ENCODE measurements at regions not wholly inside any gene's neighbourhood (a gene's known extent, or its start where the extent isn't known, plus 50 kb on each side); places are given as distances from the start of the nearest gene placed in this dataset.

DNA sequence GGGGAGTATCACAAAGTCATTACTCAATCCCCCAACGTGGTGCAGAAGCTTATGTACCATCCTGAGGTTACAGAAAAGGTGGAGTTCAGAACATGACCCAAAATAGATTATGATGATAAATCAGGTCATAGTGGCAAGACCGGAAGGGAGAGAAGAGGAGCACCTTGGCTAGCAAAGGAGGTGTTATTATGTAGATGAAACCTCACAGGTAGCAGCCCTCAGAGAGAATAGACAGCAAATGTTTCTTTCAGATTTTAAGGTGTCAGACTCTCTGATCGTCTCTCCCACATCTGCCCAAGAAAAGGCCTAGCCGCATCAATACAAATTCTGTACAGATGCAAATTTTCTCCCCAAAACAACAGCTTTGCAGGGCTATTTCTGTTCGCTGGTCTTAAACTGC is 88.3 kb upstream of the SEMA3D start:
- no peak overlapping the region for H2AFZ ChIP-seq (ENCODE audit: low read length)
- no peak overlapping the region for H3K9ac ChIP-seq (ENCODE audit: low read length)
- H3K9me3 ChIP-seq (ENCODE audit: low read length), result no peaks in the 10 kb centered on the region
- H3K4me1 ChIP-seq (ENCODE audit: insufficient read depth, low read length, severe bottlenecking), result no peaks in the 10 kb centered on the region
- H3K79me2 ChIP-seq (ENCODE audit: insufficient read depth, low read length), result no peaks in the 10 kb centered on the region
- H3F3A ChIP-seq (ENCODE audit: insufficient read depth, low read length), result no peaks in the 10 kb centered on the region
- no peak overlapping the region for H3K27ac ChIP-seq (ENCODE audit: low read depth, low read length, poor library complexity, severe bottlenecking)
- no peak overlapping the region for H3K4me3 ChIP-seq (ENCODE audit: low read depth, low read length, poor library complexity, severe bottlenecking)
- no peak overlapping the region for H3K4me2 ChIP-seq (ENCODE audit: low read length)
- H3K9me2 ChIP-seq (ENCODE audit: low read depth, low read length), result no peaks in the 10 kb centered on the region
- no peaks in the 10 kb centered on the region for H4K20me1 ChIP-seq (ENCODE audit: insufficient read depth, low read length)
- no peaks in the 10 kb centered on the region for H3K27me3 ChIP-seq (ENCODE audit: insufficient read depth, low read length)
- TF ChIP-seq, protein P1, sequence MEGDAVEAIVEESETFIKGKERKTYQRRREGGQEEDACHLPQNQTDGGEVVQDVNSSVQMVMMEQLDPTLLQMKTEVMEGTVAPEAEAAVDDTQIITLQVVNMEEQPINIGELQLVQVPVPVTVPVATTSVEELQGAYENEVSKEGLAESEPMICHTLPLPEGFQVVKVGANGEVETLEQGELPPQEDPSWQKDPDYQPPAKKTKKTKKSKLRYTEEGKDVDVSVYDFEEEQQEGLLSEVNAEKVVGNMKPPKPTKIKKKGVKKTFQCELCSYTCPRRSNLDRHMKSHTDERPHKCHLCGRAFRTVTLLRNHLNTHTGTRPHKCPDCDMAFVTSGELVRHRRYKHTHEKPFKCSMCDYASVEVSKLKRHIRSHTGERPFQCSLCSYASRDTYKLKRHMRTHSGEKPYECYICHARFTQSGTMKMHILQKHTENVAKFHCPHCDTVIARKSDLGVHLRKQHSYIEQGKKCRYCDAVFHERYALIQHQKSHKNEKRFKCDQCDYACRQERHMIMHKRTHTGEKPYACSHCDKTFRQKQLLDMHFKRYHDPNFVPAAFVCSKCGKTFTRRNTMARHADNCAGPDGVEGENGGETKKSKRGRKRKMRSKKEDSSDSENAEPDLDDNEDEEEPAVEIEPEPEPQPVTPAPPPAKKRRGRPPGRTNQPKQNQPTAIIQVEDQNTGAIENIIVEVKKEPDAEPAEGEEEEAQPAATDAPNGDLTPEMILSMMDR (IDR thresholded peaks at IDR 0.05; ENCODE audit: low read length), result no peak
- TF ChIP-seq EZH2 (IDR thresholded peaks at IDR 0.05; ENCODE audit: borderline replicate concordance, low read length), result no peak
- H3K36me3 ChIP-seq (ENCODE audit: insufficient read depth, low read length), result no peaks in the 10 kb centered on the region

DNA sequence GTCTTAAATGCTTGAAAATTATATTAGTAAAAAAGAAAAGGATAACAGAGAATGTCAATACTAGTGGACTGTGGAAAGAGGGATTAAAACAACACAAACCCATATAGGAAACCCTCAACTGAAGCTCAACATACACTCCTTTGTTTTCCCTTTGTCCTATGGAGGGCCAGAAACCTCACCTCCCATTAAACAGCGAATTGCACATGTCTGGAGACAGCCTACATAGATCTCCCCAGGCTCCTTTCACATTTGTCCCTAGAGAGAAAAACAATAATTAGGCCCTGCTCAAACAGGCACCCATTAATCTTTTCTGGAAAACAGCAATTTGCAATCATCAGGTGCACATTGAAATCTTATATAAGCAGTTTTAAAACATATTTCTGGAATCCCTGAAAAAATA is 87.6 kb upstream of the SEMA3D start:
- Histone ChIP-seq H4K20me1 (ENCODE audit: insufficient read depth, low read length) (no peaks in the 10 kb centered on the region), H3K4me1 (ENCODE audit: insufficient read depth, low read length, severe bottlenecking) (no peaks in the 10 kb centered on the region), H3K9ac (ENCODE audit: low read length) (no peak overlapping the region), H3K79me2 (ENCODE audit: insufficient read depth, low read length) (no peaks in the 10 kb centered on the region), H3K4me2 (ENCODE audit: low read length) (no peak overlapping the region), H3K9me2 (ENCODE audit: low read depth, low read length) (no peaks in the 10 kb centered on the region), H3F3A (ENCODE audit: insufficient read depth, low read length) (no peaks in the 10 kb centered on the region), H3K9me3 (ENCODE audit: low read length) (no peaks in the 10 kb centered on the region), H2AFZ (ENCODE audit: low read length) (no peak overlapping the region), H3K27me3 (ENCODE audit: insufficient read depth, low read length) (no peaks in the 10 kb centered on the region), H3K4me3 (ENCODE audit: low read depth, low read length, poor library complexity, severe bottlenecking) (no peak overlapping the region), H3K36me3 (ENCODE audit: insufficient read depth, low read length) (no peaks in the 10 kb centered on the region), H3K27ac (ENCODE audit: low read depth, low read length, poor library complexity, severe bottlenecking) (no peak overlapping the region)
- TF ChIP-seq, protein P1 (IDR thresholded peaks at IDR 0.05; ENCODE audit: low read length), result no peak
- TF ChIP-seq EZH2 (IDR thresholded peaks at IDR 0.05; ENCODE audit: borderline replicate concordance, low read length), result no peak

DNA sequence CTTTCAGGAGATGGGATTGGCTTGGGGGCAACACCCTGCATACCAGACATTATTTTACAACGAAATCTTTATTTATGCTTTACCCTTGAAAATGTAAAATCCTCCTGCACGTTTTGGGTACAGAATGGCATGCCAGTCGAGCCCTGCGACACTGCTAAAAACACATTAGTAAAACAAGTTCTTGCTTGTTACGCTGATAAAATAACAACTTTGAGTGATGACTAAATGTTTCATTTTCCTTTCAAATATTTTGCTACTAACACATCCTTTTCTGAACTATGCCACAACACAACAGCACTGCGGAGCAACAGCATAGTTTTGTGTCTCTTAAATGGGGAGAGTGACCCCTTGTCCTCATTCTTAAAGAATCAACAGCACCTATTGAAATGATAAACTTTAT is 76.0 kb upstream of the SEMA3D start:
- Histone ChIP-seq H4K20me1 (ENCODE audit: insufficient read depth, low read length) (no peaks in the 10 kb centered on the region), H3K79me2 (ENCODE audit: insufficient read depth, low read length) (no peaks in the 10 kb centered on the region), H3K9me3 (ENCODE audit: low read length) (no peaks in the 10 kb centered on the region), H3K4me2 (ENCODE audit: low read length) (no peak overlapping the region), H3K4me3 (ENCODE audit: low read depth, low read length, poor library complexity, severe bottlenecking) (no peak overlapping the region), H3F3A (ENCODE audit: insufficient read depth, low read length) (no peaks in the 10 kb centered on the region), H2AFZ (ENCODE audit: low read length) (no peak overlapping the region), H3K36me3 (ENCODE audit: insufficient read depth, low read length) (no peaks in the 10 kb centered on the region), H3K27me3 (ENCODE audit: insufficient read depth, low read length) (no peaks in the 10 kb centered on the region), H3K27ac (ENCODE audit: low read depth, low read length, poor library complexity, severe bottlenecking) (no peak overlapping the region), H3K9me2 (ENCODE audit: low read depth, low read length) (no peaks in the 10 kb centered on the region; the same call in 1 of the 2 replicates), H3K4me1 (ENCODE audit: insufficient read depth, low read length, severe bottlenecking) (no peaks in the 10 kb centered on the region), H3K9ac (ENCODE audit: low read length) (no peak overlapping the region)
- TF ChIP-seq EZH2 (IDR thresholded peaks at IDR 0.05; ENCODE audit: borderline replicate concordance, low read length), result no peak
- TF ChIP-seq, protein P1 (IDR thresholded peaks at IDR 0.05; ENCODE audit: low read length), result no peak

Data from OCI-LY1 (cell line).